OCI-LY7 (cell line): ENCODE measurements at regions not wholly inside any gene's neighbourhood (a gene's known extent, or its start where the extent isn't known, plus 50 kb on each side); places are given as distances from the start of the nearest gene placed in this dataset.

Experiments
- BruUV-seq: library from RNA; stranded (reverse); fragments of 400-500 nt; replicated peaks from 2 replicates; lab custom pipeline; 2021; lab: Mats Ljungman, UMichigan
- CTCF ChIA-PET: fragments of 300-600 bp; sonication (Branson Sonifier 250); formaldehyde crosslinking; loops from one replicate; lab custom pipeline; 2022; ENCODE audit warnings: antibody characterized with exemption; ENCODE audit not compliant: unreplicated experiment; lab: Charles Lee
- POLR2A ChIA-PET: fragments of 300-600 bp; sonication (Branson Sonifier 250); formaldehyde crosslinking; loops from one replicate; lab custom pipeline; 2022; ENCODE audit warnings: antibody characterized with exemption; lab: Charles Lee
- DNase-seq: peaks from one replicate; pipeline ENCODE4 v3.0.0-alpha.2; 2015; ENCODE audit warnings: low spot score
- H2AFZ ChIP-seq: fragments of 200-600 bp; sonication (generic), shearing (Covaris generic); 2 replicates; pipeline ENCODE4 v1.6.1; 2014; ENCODE audit warnings: mild to moderate bottlenecking, antibody characterized with exemption, low read length, moderate library complexity
- H3K27ac ChIP-seq: fragments of 200-600 bp; sonication (generic); 2 replicates; pipeline ENCODE4 v1.5.1; 2014; ENCODE audit warnings: mixed run types, low read depth, mild to moderate bottlenecking, moderate library complexity, low read length, inconsistent platforms; ENCODE audit not compliant: poor library complexity, severe bottlenecking
- H3K36me3 ChIP-seq: fragments of 200-600 bp; sonication (generic); 2 replicates; pipeline ENCODE4 v1.6.1; 2014; ENCODE audit warnings: mild to moderate bottlenecking, antibody characterized with exemption, low read length, moderate library complexity, mixed read lengths; ENCODE audit not compliant: insufficient read depth
- H3K4me1 ChIP-seq: fragments of 200-600 bp; sonication (generic); 2 replicates; pipeline ENCODE4 v1.5.1; 2014; ENCODE audit warnings: mild to moderate bottlenecking, low read length; ENCODE audit not compliant: insufficient read depth, poor library complexity, severe bottlenecking
- H3K4me2 ChIP-seq: fragments of 200-600 bp; sonication (generic); 2 replicates; pipeline ENCODE4 v1.6.1; 2014; ENCODE audit warnings: mild to moderate bottlenecking, low read length
- H3K4me3 ChIP-seq: fragments of 200-600 bp; sonication (generic); 2 replicates; pipeline ENCODE4 v1.5.1; 2014; ENCODE audit warnings: mild to moderate bottlenecking, low read depth, low read length; ENCODE audit not compliant: poor library complexity, severe bottlenecking
- H3K79me2 ChIP-seq: fragments of 200-600 bp; sonication (generic); 2 replicates; pipeline ENCODE4 v1.6.1; 2016; ENCODE audit warnings: low read depth, mild to moderate bottlenecking, low read length, moderate library complexity, mixed read lengths; ENCODE audit not compliant: insufficient read depth
- H3K9me2 ChIP-seq: fragments of 200-600 bp; sonication (generic); 2 replicates; pipeline ENCODE4 v1.6.1; 2016; ENCODE audit warnings: mild to moderate bottlenecking, low read length, mixed read lengths; ENCODE audit not compliant: insufficient read depth
- H3K9me3 ChIP-seq: fragments of 200-600 bp; sonication (generic); 2 replicates; pipeline ENCODE4 v1.6.1; 2014; ENCODE audit warnings: mild to moderate bottlenecking, mixed run types, low read length, mixed read lengths
- H4K20me1 ChIP-seq: fragments of 200-600 bp; sonication (generic); 2 replicates; pipeline ENCODE4 v1.6.1; 2014; ENCODE audit warnings: mild to moderate bottlenecking, antibody characterized with exemption, low read length, moderate library complexity, mixed read lengths; ENCODE audit not compliant: insufficient read depth
- EZH2phosphoT487 ChIP-seq: fragments of 200-600 bp; sonication (generic); IDR thresholded peaks from 2 replicates; pipeline ENCODE4 v1.6.1; 2018; ENCODE audit warnings: low read depth, borderline replicate concordance, mild to moderate bottlenecking, mixed run types, antibody characterized with exemption, low read length, moderate library complexity, mixed read lengths
- intact Hi-C: fragments of 100-400 bp; cut with micrococcal nuclease; formaldehyde crosslinking; loops from one replicate; pipeline ENCODE4 v1.10.0; 2022; ENCODE audit not compliant: unreplicated experiment
- TF ChIP-seq, protein P1 (sequence below): fragments of 200-600 bp; sonication (generic); conservative IDR thresholded peaks from 2 replicates; pipeline ENCODE4 v1.5.1; 2014; ENCODE audit warnings: mild to moderate bottlenecking, antibody characterized with exemption, low read length, moderate library complexity, mixed read lengths

DNA sequence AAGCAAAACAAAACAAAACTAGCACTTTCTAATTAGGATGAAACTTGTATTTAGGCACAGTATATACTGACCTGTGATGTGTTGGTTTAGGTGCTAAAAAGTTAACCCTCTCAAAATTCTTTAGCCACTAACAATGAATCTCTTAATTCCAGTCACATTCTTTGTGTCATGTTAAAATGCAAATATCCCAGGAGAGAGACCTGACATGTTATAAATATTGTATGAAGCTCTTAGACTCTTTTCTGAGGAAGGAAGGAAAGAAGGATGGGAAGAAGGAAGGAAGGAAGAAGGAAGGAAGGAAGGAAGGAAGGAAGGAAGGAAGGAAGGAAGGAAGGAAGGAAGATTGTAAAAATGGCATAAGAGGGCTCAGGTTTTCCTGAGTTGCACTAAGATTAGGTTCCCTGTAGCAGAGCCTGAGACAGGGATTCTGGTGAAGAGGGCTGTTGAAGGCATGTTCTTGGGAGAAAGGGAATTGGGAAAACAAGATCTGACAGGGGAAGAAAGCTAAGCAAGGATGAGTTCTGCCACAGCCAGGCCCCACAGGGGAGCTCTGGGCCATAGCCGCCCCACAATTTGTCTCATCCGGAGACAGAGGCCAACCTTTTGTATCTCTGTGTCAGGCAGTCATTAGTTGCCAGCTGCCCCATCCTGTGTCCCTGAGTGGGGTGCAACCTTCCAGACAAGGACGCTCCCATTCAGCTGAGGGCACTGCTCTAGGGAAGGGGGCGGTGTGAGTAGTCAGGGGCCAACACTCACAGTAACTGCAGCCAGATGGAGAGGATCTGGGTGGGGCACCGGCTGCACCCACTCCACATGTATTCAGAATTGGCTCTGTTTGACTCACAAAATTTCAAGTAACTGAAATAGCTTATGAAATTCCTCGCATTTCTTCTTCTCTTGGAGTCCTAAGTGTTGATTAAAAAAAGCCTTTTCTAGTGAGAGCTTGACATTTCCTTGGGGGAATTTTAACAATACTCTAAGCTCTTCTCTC, 189.3 kb upstream of the ARG1 start:
- POLR2A ChIA-PET: interaction anchor here (0.7 to 9.0 kb wide), 5 partner anchors 13 to 434 kb away, joined by 3 to 69 read pairs (median 4); no protein-coding TSS in a partner anchor
- H2AFZ ChIP-seq: no peak overlapping the region
- no peak overlapping the region for H3K27ac ChIP-seq
- peaks cover 23% of the 10 kb centered on the region for H3K4me1 ChIP-seq
- TF ChIP-seq, protein P1, sequence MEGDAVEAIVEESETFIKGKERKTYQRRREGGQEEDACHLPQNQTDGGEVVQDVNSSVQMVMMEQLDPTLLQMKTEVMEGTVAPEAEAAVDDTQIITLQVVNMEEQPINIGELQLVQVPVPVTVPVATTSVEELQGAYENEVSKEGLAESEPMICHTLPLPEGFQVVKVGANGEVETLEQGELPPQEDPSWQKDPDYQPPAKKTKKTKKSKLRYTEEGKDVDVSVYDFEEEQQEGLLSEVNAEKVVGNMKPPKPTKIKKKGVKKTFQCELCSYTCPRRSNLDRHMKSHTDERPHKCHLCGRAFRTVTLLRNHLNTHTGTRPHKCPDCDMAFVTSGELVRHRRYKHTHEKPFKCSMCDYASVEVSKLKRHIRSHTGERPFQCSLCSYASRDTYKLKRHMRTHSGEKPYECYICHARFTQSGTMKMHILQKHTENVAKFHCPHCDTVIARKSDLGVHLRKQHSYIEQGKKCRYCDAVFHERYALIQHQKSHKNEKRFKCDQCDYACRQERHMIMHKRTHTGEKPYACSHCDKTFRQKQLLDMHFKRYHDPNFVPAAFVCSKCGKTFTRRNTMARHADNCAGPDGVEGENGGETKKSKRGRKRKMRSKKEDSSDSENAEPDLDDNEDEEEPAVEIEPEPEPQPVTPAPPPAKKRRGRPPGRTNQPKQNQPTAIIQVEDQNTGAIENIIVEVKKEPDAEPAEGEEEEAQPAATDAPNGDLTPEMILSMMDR: no peak
- TF ChIP-seq EZH2phosphoT487: no peak
- no peaks in the 10 kb centered on the region for H3K9me2 ChIP-seq
- H4K20me1 ChIP-seq: no peaks in the 10 kb centered on the region
- no TSS peak for BruUV-seq
- intact Hi-C loops: no loop called here
- no peaks in the 10 kb centered on the region; the same call in 1 of the 2 replicates for H3K36me3 ChIP-seq
- no peak overlapping the region for H3K4me2 ChIP-seq
- no peak for DNase-seq
- CTCF ChIA-PET: interaction anchor here (0.6 to 1.3 kb wide), 3 partner anchors 14 to 1294 kb away, joined by 3 to 5 read pairs (median 4); no protein-coding TSS in a partner anchor
- peaks cover 11% of the 10 kb centered on the region; the same call in 1 of the 2 replicates for H3K9me3 ChIP-seq
- H3K4me3 ChIP-seq: no peak overlapping the region
- H3K79me2 ChIP-seq: no peaks in the 10 kb centered on the region

DNA sequence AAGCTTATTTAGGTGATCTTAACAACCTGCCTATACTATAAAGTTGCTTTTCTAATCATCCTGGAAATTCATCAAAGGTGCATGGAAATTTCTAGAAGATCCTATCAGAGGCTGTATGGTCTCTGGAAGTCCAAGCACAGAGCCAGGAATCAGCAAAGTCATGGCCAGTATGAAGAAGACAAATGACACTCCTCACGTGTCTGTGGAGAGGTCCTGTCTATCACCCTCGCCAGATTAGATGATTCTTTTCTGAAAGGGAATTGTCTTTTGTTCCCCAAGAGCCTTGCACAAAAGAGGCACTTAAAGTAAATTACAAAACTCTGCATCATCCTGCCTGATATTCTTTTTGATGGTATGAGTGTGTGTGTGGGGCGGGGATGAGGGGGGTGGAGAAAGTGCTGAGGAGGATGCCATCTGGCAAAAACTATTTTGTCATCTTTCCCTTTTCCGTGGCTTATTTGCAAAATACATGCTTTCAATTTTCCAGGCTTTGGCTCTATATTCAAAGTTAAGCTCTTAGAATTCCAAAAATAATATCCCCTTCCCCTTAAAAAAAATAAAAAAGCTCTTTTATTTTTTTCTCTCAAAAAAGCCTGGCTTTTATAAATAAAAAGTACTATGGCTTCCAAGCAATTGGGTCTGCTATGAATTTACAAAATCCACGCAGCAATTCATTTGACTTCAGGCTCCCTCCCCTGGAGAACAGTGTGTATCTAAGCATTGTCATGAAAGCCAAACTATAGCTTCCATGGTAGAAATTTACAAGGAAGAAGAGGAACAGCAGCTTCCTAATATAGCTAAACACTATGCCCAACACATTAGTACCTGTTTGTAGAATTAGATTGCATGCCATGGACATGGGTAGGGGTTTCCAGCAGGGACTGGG, 185.2 kb upstream of the ARG1 start:
- BruUV-seq: no TSS peak
- DNase-seq: no peak
- H4K20me1 ChIP-seq: no peaks in the 10 kb centered on the region
- no peak overlapping the region for H3K27ac ChIP-seq
- H3K4me2 ChIP-seq: no peak overlapping the region
- TF ChIP-seq EZH2phosphoT487: no peak
- TF ChIP-seq, protein P1: no peak
- intact Hi-C loops: no loop called here
- no peaks in the 10 kb centered on the region for H3K79me2 ChIP-seq
- ChIA-PET POLR2A (interaction anchor here (0.7 to 9.0 kb wide), 6 partner anchors 8 to 111 kb away, joined by 3 to 69 read pairs (median 5); no protein-coding TSS in a partner anchor), CTCF (no interaction called here)
- H3K36me3 ChIP-seq: no peaks in the 10 kb centered on the region; the same call in 1 of the 2 replicates
- 0 out of 2 replicates have a peak overlapping the region, but pooled peaks have one; percentile 16 for H2AFZ ChIP-seq
- H3K4me3 ChIP-seq: no peak overlapping the region
- peaks cover 17% of the 10 kb centered on the region for H3K4me1 ChIP-seq
- no peaks in the 10 kb centered on the region for H3K9me2 ChIP-seq
- H3K9me3 ChIP-seq: peaks cover 6% of the 10 kb centered on the region; the same call in 1 of the 2 replicates
